ENCODE measurements at regions not wholly inside any gene's neighbourhood (a gene's known extent, or its start where the extent isn't known, plus 50 kb on each side); places are given as distances from the start of the nearest gene placed in this dataset.

DNA sequence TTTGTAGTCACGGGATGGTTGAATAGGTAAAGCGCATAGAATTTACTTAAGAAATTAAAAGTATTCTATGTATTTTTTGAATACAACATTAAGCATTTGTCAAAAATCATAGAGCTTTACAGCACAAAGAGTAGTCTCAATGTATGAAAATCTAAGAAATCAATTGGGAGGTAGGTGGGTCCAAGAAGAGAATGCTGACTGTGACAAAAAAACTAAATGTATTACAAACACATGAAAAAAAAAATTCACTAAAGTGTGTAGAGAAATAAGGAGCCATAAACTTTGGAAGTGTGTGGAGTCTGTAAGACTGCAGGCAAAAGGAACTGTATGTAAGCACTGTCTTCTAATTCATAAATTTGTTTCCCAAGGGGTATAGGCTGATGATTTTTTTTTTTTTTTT, 558.3 kb downstream of the JRKL start:
- no peaks in the 10 kb centered on the region for H3K27me3 ChIP-seq (replicated peaks; ENCODE audit: insufficient read depth, low read depth, low read length, poor library complexity)
- POLR2A ChIA-PET (ENCODE audit: low non-redundant PET): no interaction called here
- no peaks in the 10 kb centered on the region for H3K9me3 ChIP-seq (ENCODE audit: low read depth, low read length, poor library complexity, severe bottlenecking)
- H3K4me3 ChIP-seq (ENCODE audit: low read depth, low read length, poor library complexity, severe bottlenecking): no peak overlapping the region
- intact Hi-C loops (cut with micrococcal nuclease; ENCODE audit: unreplicated experiment): no loop called here
- CTCF ChIA-PET: no interaction called here
- no peak overlapping the region for H3K27ac ChIP-seq (ENCODE audit: low read depth, low read length, poor library complexity, severe bottlenecking)
- H3K36me3 ChIP-seq (ENCODE audit: insufficient read depth, low read length, poor library complexity, severe bottlenecking): no peaks in the 10 kb centered on the region
- H3K4me1 ChIP-seq (ENCODE audit: insufficient read depth, low read length, poor library complexity, severe bottlenecking): no peaks in the 10 kb centered on the region
- no peak for DNase-seq (ENCODE audit: low spot score)
- TF ChIP-seq, protein P1, sequence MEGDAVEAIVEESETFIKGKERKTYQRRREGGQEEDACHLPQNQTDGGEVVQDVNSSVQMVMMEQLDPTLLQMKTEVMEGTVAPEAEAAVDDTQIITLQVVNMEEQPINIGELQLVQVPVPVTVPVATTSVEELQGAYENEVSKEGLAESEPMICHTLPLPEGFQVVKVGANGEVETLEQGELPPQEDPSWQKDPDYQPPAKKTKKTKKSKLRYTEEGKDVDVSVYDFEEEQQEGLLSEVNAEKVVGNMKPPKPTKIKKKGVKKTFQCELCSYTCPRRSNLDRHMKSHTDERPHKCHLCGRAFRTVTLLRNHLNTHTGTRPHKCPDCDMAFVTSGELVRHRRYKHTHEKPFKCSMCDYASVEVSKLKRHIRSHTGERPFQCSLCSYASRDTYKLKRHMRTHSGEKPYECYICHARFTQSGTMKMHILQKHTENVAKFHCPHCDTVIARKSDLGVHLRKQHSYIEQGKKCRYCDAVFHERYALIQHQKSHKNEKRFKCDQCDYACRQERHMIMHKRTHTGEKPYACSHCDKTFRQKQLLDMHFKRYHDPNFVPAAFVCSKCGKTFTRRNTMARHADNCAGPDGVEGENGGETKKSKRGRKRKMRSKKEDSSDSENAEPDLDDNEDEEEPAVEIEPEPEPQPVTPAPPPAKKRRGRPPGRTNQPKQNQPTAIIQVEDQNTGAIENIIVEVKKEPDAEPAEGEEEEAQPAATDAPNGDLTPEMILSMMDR (conservative IDR thresholded peaks at IDR 0.05; ENCODE audit: low read depth, low read length): no peak
- no peak for TF ChIP-seq EZH2 (IDR thresholded peaks at IDR 0.05; ENCODE audit: borderline replicate concordance, low read depth, low read length, poor library complexity, severe bottlenecking)
- no TSS peak for BruUV-seq (replicated peaks)

DNA sequence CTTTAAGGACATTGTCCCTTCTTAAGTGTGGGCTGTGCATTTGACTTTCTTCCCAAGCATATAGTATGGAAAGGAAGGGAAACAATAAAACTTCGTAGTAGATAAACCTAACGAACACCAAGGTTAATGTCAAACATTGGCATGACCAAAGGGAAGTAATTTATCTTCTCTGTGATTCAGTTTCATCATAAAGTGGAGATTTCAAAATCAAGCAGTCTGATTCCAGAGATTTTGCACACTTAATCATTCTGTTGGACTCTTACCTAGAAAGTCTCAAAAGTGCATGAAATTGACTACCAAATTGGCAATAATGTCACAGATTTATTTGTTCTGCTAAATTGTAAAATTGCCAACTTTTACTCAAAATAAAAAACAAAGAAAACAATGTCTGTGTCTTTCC, 559.7 kb downstream of the JRKL start:
- BruUV-seq (replicated peaks): no TSS peak
- DNase-seq (ENCODE audit: low spot score): no peak
- H3K36me3 ChIP-seq (ENCODE audit: insufficient read depth, low read length, poor library complexity, severe bottlenecking): no peaks in the 10 kb centered on the region
- no peaks in the 10 kb centered on the region for H3K9me3 ChIP-seq (ENCODE audit: low read depth, low read length, poor library complexity, severe bottlenecking)
- TF ChIP-seq, protein P1 (conservative IDR thresholded peaks at IDR 0.05; ENCODE audit: low read depth, low read length): no peak
- no peak for TF ChIP-seq EZH2 (IDR thresholded peaks at IDR 0.05; ENCODE audit: borderline replicate concordance, low read depth, low read length, poor library complexity, severe bottlenecking)
- no peak overlapping the region for H3K27ac ChIP-seq (ENCODE audit: low read depth, low read length, poor library complexity, severe bottlenecking)
- ChIA-PET POLR2A (ENCODE audit: low non-redundant PET) (interaction anchor here (0.7 kb wide), 1 partner anchor 72 kb away, joined by 4 read pairs; no protein-coding TSS in a partner anchor), CTCF (no interaction called here)
- no peaks in the 10 kb centered on the region for H3K4me1 ChIP-seq (ENCODE audit: insufficient read depth, low read length, poor library complexity, severe bottlenecking)
- H3K27me3 ChIP-seq (replicated peaks; ENCODE audit: insufficient read depth, low read depth, low read length, poor library complexity): no peaks in the 10 kb centered on the region
- intact Hi-C loops (cut with micrococcal nuclease; ENCODE audit: unreplicated experiment): no loop called here
- H3K4me3 ChIP-seq (ENCODE audit: low read depth, low read length, poor library complexity, severe bottlenecking): no peak overlapping the region

DNA sequence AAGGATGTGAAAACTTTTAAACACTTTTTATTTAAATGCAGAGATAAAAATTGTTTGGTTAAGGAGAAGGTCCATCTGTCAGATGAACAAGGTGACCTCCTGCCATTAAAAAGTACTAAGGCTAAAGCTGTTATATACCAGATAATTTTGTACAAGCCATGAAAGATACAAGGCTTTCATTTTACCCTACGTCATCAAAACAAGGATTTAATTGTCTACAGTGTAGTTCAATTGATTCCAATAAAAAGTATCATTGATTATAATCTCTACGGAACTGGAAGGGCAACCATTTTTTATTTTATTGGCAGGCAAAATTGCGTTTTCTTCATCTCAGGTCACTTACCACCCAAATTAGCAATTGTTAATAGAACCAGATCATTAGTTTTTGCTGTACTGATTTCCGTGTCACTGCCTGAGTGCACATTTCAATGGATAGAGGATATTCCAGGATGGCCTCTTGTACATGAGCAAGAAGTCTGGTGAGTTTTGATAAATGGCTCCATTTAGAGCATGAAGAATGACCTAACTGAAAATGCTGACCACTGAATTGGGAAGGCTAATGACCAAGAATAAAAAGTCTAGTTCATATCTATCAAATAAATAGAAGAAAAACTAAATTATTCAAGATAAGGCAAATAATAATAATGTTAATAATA, 564.9 kb downstream of the JRKL start:
- intact Hi-C loops (cut with micrococcal nuclease; ENCODE audit: unreplicated experiment): no loop called here
- Histone ChIP-seq H3K27me3 (replicated peaks; ENCODE audit: insufficient read depth, low read depth, low read length, poor library complexity) (no peaks in the 10 kb centered on the region), H3K4me3 (ENCODE audit: low read depth, low read length, poor library complexity, severe bottlenecking) (no peak overlapping the region), H3K4me1 (ENCODE audit: insufficient read depth, low read length, poor library complexity, severe bottlenecking) (no peaks in the 10 kb centered on the region), H3K27ac (ENCODE audit: low read depth, low read length, poor library complexity, severe bottlenecking) (no peak overlapping the region), H3K36me3 (ENCODE audit: insufficient read depth, low read length, poor library complexity, severe bottlenecking) (no peaks in the 10 kb centered on the region), H3K9me3 (ENCODE audit: low read depth, low read length, poor library complexity, severe bottlenecking) (no peaks in the 10 kb centered on the region)
- DNase-seq (ENCODE audit: low spot score): no peak
- ChIA-PET CTCF (no interaction called here), POLR2A (ENCODE audit: low non-redundant PET) (no interaction called here)
- no TSS peak for BruUV-seq (replicated peaks)
- TF ChIP-seq, protein P1 (conservative IDR thresholded peaks at IDR 0.05; ENCODE audit: low read depth, low read length): no peak
- no peak for TF ChIP-seq EZH2 (IDR thresholded peaks at IDR 0.05; ENCODE audit: borderline replicate concordance, low read depth, low read length, poor library complexity, severe bottlenecking)

Measured in A673 (cell line).